HG03460 (cell line): ENCODE measurements at regions not wholly inside any gene's neighbourhood (a gene's known extent, or its start where the extent isn't known, plus 50 kb on each side); places are given as distances from the start of the nearest gene placed in this dataset.

Experiments
- ATAC-seq: cut with Tn5 transposase; IDR thresholded peaks from one replicate; pipeline ENCODE4 v1.9.1; 2021; ENCODE audit not compliant: unreplicated experiment

GRCh38 chr22:48579043-48579927 lies 1248.4 kb downstream of the BRD1 start:
- ATAC-seq, result no peak

GRCh38 chr22:48578138-48579042 lies 1249.3 kb downstream of the BRD1 start:
- no peak for ATAC-seq

GRCh38 chr22:48577691-48578090 lies 1250.0 kb downstream of the BRD1 start:
- no peak for ATAC-seq

- ATAC-seq, result no peak
Observed at GRCh38 chr22:48577014-48577690, 1250.5 kb downstream of the BRD1 start.

GRCh38 chr22:48576333-48577013 lies 1251.2 kb downstream of the BRD1 start:
- ATAC-seq, result no peak

GRCh38 chr22:48575618-48576332 lies 1251.9 kb downstream of the BRD1 start:
- no peak for ATAC-seq

- no peak for ATAC-seq
Observed at GRCh38 chr22:48574776-48575617, 1252.7 kb downstream of the BRD1 start.

- no peak for ATAC-seq
Observed at GRCh38 chr22:48573766-48574165, 1253.9 kb downstream of the BRD1 start.

GRCh38 chr22:48572951-48573350 lies 1254.7 kb downstream of the BRD1 start:
- no peak for ATAC-seq

- ATAC-seq, result no peak
Observed at GRCh38 chr22:48570912-48571311, 1256.8 kb downstream of the BRD1 start.

- no peak for ATAC-seq
Observed at GRCh38 chr22:48569476-48570233, 1258.0 kb downstream of the BRD1 start.

GRCh38 chr22:48568736-48569330 lies 1258.8 kb downstream of the BRD1 start:
- ATAC-seq, result no peak

- ATAC-seq, result no peak
Observed at GRCh38 chr22:48567213-48567975, 1260.3 kb downstream of the BRD1 start.

GRCh38 chr22:48566741-48567140 lies 1260.9 kb downstream of the BRD1 start:
- ATAC-seq, result no peak

- no peak for ATAC-seq
Observed at GRCh38 chr22:48565901-48566501, 1261.7 kb downstream of the BRD1 start.

- no peak for ATAC-seq
Observed at GRCh38 chr22:48564995-48565394, 1262.7 kb downstream of the BRD1 start.

GRCh38 chr22:48563966-48564330 lies 1263.7 kb downstream of the BRD1 start:
- no peak for ATAC-seq
